HUDEP-2 (cell line): ENCODE measurements at regions not wholly inside any gene's neighbourhood (a gene's known extent, or its start where the extent isn't known, plus 50 kb on each side); places are given as distances from the start of the nearest gene placed in this dataset.

ENCODE experiments used
- DNase-seq, 76 experiments: peaks; one replicate each; lab custom pipeline; 2025; ENCODE audit not compliant: unreplicated experiment in 76 of 76; lab: John Stamatoyannopoulos, UW

DNA sequence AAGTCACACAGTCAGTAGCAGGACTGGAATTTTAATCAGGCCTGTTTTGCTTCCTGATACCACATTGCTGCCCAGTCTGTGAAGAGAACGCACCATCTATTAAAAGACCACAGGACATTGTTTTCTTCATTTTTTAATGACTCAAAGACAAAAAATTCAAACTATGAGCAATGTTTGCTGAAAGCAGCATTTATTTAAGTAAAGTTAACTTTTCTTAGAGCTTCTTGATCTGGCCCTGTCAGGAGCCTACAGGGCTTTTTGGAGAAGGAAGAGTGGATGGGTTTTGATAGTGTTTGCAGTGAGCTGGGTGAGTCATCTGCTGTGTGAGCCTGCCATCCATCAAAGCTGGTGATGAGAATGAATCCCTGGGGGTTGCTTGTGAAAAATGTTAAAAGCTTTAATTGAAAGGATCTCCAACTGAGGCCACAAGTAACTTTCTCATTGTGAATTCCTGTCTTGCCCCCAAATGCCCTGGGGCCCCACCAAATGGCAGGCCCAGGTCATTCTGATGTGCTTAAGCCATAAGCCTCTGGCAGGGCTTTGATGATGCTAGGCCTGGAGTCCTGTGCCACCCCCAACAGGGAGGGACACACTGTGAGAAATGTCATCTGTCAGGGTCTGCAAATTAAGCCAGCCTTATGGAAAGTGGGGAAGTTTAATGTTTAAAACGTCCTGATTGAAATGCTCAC lies 136.2 kb upstream of the PFN2 start:
- DNase-seq: no peak

GRCh38 chr3:150105886-150106612 lies 135.4 kb upstream of the PFN2 start:
- DNase-seq: no peak

- no peak for DNase-seq
Observed at GRCh38 chr3:150105025-150105424, 134.3 kb upstream of the PFN2 start.

DNA sequence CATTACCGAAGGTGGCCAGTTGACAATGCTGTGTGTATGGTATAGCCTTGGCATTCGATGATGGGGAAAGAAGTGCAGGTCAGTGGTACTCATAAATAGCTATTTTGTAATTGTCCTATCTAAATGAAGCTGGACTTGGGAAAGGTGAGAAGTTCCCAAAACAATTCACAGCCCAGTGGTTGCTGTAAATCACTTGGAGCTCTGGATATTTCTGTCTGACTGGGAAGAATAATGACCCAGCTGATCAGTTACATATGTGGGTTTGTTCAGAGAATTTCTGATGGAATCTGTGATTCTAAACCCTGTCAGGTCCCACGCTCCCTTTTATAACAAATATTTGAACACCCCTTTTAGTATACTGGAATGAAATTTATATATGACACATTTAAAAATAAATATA lies 133.9 kb upstream of the PFN2 start:
- DNase-seq: no peak

DNA sequence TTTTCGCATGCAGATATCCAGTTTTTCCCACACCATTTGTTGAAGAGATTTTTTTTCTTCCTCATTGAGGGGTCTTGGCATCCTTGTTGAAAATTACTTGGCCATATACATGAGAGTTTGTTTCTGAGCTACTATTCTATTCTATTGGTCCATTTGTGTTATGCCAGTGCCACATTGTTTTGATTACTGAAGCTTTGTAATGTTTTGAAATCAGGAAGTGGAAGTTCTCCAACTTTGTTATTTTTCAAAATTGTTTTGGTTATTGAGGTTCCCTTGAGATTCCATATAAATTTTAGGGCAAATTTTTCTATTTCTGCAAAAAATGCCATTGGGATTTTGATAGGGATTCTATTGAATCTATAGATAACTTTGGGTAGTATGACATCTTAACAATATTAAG lies 130.3 kb upstream of the PFN2 start:
- DNase-seq: no peak

DNA sequence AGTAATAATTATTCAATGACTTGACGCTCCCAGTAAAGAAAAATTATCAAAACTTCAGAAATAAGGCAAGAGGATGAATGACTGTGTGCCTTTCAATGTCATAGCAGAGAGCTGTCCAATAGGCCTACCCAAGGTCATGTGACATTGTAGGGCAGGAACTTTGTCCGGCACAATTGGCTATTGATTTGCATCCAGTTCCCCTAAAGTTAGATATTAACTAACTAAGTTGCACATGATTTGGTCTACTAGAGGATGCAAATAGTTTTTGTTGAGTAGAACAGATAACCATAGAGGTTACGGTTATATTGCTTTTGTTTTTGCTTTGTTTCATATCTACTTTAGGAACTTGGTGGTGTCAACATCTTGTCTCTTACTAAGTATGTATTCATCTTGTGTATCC lies 127.9 kb upstream of the PFN2 start:
- DNase-seq: no peak

GRCh38 chr3:150097588-150097890 lies 126.8 kb upstream of the PFN2 start:
- DNase-seq: no peak

DNA sequence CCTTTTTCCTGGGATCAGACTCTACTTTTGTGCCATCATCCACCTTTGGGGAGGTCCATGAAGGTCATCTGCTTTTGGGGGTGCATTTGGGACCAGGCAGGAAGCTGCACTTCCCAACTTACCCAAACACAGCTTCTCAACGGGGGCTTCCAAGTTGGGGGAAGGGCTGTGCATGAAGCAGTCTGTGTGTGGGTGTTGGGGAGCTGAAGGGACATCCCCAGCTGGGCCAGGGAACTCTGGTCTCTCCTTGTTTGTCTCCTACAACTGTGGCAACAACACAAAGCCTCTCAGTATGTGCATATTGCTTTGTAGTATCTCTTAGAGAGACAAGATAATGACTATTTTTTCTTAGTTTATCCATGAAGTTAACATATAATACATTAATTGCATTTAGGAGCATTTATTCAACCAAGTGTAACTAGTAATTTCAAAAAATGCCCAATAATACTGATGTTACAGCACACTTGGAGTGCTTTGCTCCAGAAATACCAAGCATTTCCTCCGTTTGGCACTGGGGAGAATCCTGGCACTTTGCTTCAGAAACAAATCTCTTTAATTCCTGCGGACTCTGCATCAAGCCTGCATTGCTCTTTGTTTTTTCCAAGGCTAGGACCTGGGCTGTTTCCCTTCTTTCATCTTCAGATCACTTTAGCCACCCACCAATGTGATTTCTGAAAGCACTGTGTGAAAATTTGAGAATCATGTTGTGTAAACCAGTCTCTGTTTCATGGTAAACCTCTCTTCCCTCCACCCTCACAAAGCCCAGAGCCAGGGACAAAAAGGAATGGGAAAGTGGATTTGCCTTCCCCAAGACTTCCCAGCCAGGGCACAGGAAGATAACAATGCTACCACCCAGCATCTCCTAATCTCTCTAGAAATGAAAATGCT lies 126.2 kb upstream of the PFN2 start:
- no peak for DNase-seq

- DNase-seq: no peak
Observed at GRCh38 chr3:150094150-150094933, 123.6 kb upstream of the PFN2 start.

DNA sequence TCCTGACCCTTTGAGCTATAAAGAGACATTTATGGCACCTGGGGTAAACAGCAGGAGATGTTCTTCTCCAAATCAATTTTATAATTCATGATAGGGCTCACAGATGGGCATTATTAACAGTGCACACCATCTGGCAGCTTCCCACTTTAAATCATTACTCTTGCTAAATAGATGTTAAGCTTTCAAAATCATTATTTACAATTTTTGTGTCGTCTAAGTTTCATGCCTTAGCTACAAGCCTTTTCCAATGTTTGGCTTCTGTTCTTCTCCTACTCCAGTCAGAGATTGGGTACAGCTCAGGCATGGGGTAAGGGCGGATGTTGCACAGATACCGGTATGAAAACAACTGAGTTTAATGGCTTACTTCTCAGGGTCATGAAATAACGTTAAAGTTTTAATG lies 120.9 kb upstream of the PFN2 start:
- DNase-seq: no peak

GRCh38 chr3:150090877-150091276 lies 120.2 kb upstream of the PFN2 start:
- no peak for DNase-seq

DNA sequence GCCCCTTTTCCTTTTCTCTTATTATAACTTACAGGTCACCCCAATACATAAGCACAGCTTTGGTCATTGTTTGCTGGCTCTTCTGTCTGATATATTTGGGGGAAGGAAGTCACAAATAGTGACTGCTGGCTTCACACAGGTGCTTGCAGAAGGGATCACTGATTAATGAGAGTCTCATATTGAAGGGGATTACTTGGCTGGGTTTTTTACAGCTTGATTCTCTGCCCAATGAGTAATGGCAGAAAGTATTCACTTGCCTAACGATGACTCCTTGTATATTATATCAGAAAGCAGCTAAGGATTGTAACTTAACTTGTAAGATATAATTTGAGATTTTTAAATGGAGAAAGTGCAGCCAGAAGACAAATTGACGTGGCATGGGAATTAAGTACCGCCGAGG lies 119.3 kb upstream of the PFN2 start:
- no peak for DNase-seq

GRCh38 chr3:150084128-150084527 lies 113.4 kb upstream of the PFN2 start:
- DNase-seq: no peak

GRCh38 chr3:150083655-150084042 lies 113.0 kb upstream of the PFN2 start:
- no peak for DNase-seq

GRCh38 chr3:150082898-150083654 lies 112.4 kb upstream of the PFN2 start:
- no peak for DNase-seq

GRCh38 chr3:150081084-150081483 lies 110.4 kb upstream of the PFN2 start:
- no peak for DNase-seq

DNA sequence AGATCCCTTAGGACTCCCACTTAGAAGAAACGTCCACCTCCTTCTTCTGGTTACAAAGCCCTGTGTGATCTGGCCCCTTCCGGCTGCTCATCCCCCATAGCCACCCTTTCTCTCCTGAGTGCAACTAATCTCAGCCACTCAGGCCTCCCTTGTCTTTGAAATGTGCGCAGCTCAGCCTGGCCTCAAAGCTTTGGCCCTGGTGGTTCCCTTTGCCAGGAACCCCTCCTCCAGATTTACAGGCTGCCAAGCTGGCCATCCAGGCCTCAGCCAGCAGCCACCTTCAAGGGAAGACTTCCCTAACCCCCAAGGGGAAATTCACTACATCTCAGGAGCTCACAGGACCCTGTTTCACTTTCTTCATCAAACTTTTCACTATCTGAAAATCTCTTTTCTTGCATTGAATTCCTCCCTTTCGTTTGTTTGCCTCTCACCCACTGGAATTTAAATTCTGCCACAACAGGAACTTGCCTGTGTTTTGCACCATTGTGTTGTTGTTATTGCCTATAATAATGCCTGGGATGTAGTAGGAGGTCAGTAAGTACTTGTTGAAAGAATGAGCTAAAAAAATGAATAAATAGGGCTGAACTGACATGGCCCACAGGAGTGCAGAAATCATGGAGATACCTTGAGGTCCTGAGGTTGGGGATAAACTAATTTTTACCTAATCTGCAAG lies 109.5 kb upstream of the PFN2 start:
- DNase-seq: no peak

DNA sequence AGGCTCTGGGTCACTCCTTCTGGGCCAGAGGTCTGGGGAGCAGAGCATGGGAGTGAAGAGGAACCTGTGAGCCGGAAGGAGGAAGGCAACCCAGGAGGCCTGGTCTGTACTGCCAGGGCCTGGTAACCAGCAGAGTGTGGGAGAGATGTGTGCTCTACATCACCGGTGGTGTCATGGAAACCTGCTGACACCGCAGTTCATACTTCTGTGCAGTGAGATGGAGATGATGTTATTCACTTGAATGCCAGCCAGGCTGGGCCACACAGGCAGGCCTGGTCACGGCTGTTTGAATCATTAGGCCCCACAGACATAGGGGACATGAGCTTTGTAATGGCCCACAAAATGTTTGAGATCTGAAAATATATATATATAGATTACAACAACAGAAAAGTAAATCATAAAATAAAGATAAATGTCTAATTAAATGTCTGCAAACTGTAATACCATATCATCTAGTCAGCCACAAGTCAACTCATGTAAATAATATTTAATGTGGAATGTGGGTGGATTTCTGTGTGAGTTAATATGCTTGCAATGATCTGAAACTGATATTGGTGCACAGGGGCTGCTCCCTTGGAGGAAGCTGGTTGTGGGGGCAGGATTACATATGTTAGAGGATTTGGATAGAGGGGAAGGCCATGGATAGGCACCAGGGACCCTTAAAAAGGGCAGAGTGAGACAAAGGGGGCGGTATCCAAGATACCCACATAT lies 108.5 kb upstream of the PFN2 start:
- no peak for DNase-seq

DNA sequence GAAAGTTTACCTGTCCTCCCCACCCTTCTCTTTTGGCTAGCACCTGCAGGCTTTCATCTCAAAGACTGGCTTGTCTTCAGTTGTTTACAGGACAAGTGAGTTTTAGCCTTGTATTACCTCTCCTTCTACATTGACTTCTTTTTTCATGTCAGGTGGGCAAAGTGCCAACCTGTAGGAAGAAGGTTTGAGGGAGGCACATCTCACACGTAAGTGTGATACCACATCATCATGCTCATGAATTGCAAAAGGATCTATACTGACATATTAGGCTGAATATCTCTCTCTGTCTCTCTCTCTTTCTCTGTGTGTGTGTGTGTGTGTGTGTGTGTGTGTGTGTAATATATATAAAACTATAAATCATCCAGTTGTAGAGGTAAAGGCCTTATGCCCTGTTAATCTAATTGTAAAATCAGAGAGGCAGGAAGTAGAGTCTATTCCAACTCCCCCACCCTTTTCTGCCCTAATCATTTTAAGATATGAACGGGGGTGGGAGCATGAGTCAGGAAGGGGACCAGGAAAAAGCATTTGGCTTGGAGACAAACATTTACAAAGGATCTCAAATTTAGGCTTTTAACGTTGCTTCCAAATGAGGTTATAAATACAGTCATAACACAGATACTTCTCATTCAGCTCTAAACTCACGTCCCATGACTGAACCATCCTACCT lies 107.0 kb upstream of the PFN2 start:
- no peak for DNase-seq
